ENCODE measurements at regions not wholly inside any gene's neighbourhood (a gene's known extent, or its start where the extent isn't known, plus 50 kb on each side); places are given as distances from the start of the nearest gene placed in this dataset.
A peak's percentile ranks its signal among the peaks of the same experiment; 100 is the strongest.
"Not testable (repeated sequence)": the region's sequence is repeated elsewhere in the genome, so short reads cannot be mapped to it uniquely, and the experiment has no call there.

GRCh38 chr12:58310809-58311622, 369.6 kb downstream of the ATP23 start:
- DNase-seq (ENCODE audit: low spot score): no peak

- DNase-seq (ENCODE audit: low spot score): no peak
Observed at GRCh38 chr12:58313091-58313855, 371.9 kb downstream of the ATP23 start.

- no peak for DNase-seq (ENCODE audit: low spot score)
Observed at GRCh38 chr12:58314610-58315009, 373.2 kb downstream of the ATP23 start.

GRCh38 chr12:58316926-58317325, 375.6 kb downstream of the ATP23 start:
- DNase-seq (ENCODE audit: low spot score): no peak

- no peak for DNase-seq (ENCODE audit: low spot score)
Observed at GRCh38 chr12:58321414-58321813, 380.0 kb downstream of the ATP23 start.

- no peak for DNase-seq (ENCODE audit: low spot score)
Observed at GRCh38 chr12:58323676-58324075, 382.3 kb downstream of the ATP23 start.

- DNase-seq (ENCODE audit: low spot score): no peak
Observed at GRCh38 chr12:58325561-58325960, 384.2 kb downstream of the ATP23 start.

- DNase-seq (ENCODE audit: low spot score): no peak
Observed at GRCh38 chr12:58326534-58326933, 385.2 kb downstream of the ATP23 start.

GRCh38 chr12:58336581-58337242, 395.3 kb downstream of the ATP23 start:
- peak; percentile 35 for DNase-seq (ENCODE audit: low spot score)

GRCh38 chr12:58337539-58337938, 396.2 kb downstream of the ATP23 start:
- not testable (repeated sequence) for DNase-seq (ENCODE audit: low spot score)

GRCh38 chr12:58341791-58342190, 400.4 kb downstream of the ATP23 start:
- no peak for DNase-seq (ENCODE audit: low spot score)

- DNase-seq (ENCODE audit: low spot score): no peak
Observed at GRCh38 chr12:58342736-58343135, 401.4 kb downstream of the ATP23 start.

- DNase-seq (ENCODE audit: low spot score): no peak
Observed at GRCh38 chr12:58346032-58346632, 404.8 kb downstream of the ATP23 start.

GRCh38 chr12:58347188-58347587, 405.8 kb downstream of the ATP23 start:
- DNase-seq (ENCODE audit: low spot score): no peak

GRCh38 chr12:58347691-58348090, 406.3 kb downstream of the ATP23 start:
- no peak for DNase-seq (ENCODE audit: low spot score)

GRCh38 chr12:58349161-58349560, 407.8 kb downstream of the ATP23 start:
- DNase-seq (ENCODE audit: low spot score): peak; percentile 21

- no peak for DNase-seq (ENCODE audit: low spot score)
Observed at GRCh38 chr12:58356794-58357193, 415.4 kb downstream of the ATP23 start.

GRCh38 chr12:58357511-58357910, 416.1 kb downstream of the ATP23 start:
- no peak for DNase-seq (ENCODE audit: low spot score)

- no peak for DNase-seq (ENCODE audit: low spot score)
Observed at GRCh38 chr12:58358369-58358768, 417.0 kb downstream of the ATP23 start.

- no peak for DNase-seq (ENCODE audit: low spot score)
Observed at GRCh38 chr12:58359084-58359483, 417.7 kb downstream of the ATP23 start.

GRCh38 chr12:58361056-58361455, 419.7 kb downstream of the ATP23 start:
- no peak for DNase-seq (ENCODE audit: low spot score)

- no peak for DNase-seq (ENCODE audit: low spot score)
Observed at GRCh38 chr12:58363971-58364370, 422.6 kb downstream of the ATP23 start.
